GM13976 (cell line): ENCODE measurements at regions not wholly inside any gene's neighbourhood (a gene's known extent, or its start where the extent isn't known, plus 50 kb on each side); places are given as distances from the start of the nearest gene placed in this dataset.

Experiments
- DNase-seq: peaks from one replicate; pipeline ENCODE4 v3.0.0; 2012; ENCODE audit warnings: low spot score
- CTCF ChIP-seq: IDR thresholded peaks from 2 replicates; pipeline ENCODE4 v1.5.1; 2012; ENCODE audit warnings: borderline replicate concordance, mild to moderate bottlenecking; ENCODE audit not compliant: insufficient read depth; ENCODE audit errors: extremely low read depth, missing control alignments, control extremely low read depth
- in situ Hi-C: fragments of 300-500 bp; cut with MboI; formaldehyde crosslinking; loops from one replicate; pipeline ENCODE4 v1.12.0; 2022; ENCODE audit warnings: low sequenced_read_pairs, mixed read lengths, inconsistent platforms; ENCODE audit not compliant: unreplicated experiment

GRCh38 chr6:54059683-54060082 lies 51.6 kb upstream of the MLIP start:
- in situ Hi-C loops, result no loop called here
- TF ChIP-seq CTCF, result no peak
- no peak for DNase-seq

GRCh38 chr6:54060286-54060685 lies 51.0 kb upstream of the MLIP start:
- TF ChIP-seq CTCF, result no peak
- no peak for DNase-seq
- in situ Hi-C loops, result no loop called here
